A549 (cell line): ENCODE measurements at regions not wholly inside any gene's neighbourhood (a gene's known extent, or its start where the extent isn't known, plus 50 kb on each side); places are given as distances from the start of the nearest gene placed in this dataset.

Source experiments
- CEBPB ChIP-seq, 2 experiments: fragments of >200 bp in 1 of 2; sonication (Bioruptor Twin) in 1 of 2; formaldehyde crosslinking in 1 of 2; IDR thresholded peaks; 2 replicates each; pipeline ENCODE4 v1.6.1; 2012 to 2016
- E2F6 ChIP-seq: IDR thresholded peaks from 2 replicates; pipeline ENCODE4 v1.6.1; 2012; ENCODE audit warnings: low read depth, borderline replicate concordance
- HDAC2 ChIP-seq: fragments of 200-600 bp; sonication (generic); IDR thresholded peaks from 2 replicates; pipeline ENCODE4 v1.6.1; 2016
- KDM1A ChIP-seq: fragments of 200-600 bp; sonication (generic); IDR thresholded peaks from 2 replicates; pipeline ENCODE4 v1.6.1; 2016; ENCODE audit warnings: low read depth, mild to moderate bottlenecking
- MAFK ChIP-seq: fragments of 450-650 bp; IDR thresholded peaks from 2 replicates; pipeline ENCODE4 v1.6.1; 2014; ENCODE audit not compliant: partially characterized antibody
- NFE2L2 ChIP-seq: fragments of 150-350 bp; conservative IDR thresholded peaks from 2 replicates; pipeline ENCODE4 v1.6.1; 2014; ENCODE audit warnings: low read length
- POLR2A ChIP-seq: IDR thresholded peaks from 2 replicates; pipeline ENCODE4 v1.6.1; 2012; ENCODE audit warnings: mild to moderate bottlenecking, low read length
- TF ChIP-seq, protein P1 (sequence below): fragments of >200 bp; sonication (Bioruptor Twin); formaldehyde crosslinking; IDR thresholded peaks from 3 replicates; pipeline ENCODE4 v1.5.1; 2016

DNA sequence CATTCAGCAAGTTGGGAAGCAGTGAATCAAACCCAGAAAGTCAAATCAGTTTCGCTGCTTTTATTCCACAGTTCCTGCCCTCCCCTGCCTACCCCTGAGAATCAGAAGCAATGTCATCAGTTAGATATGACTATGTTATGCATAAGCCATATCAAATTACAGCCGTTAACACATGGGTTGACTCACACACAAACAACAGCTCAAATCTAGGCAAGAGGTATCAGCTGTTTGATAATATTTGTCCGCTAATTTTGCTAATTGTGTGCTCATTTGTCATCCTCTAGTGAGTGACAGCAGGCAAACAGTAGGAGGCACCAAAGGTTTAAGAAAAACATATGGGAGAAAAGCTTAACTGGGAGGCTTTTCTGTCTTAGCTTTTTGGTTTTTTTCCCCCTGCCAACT is 327.4 kb upstream of the CCL2 start:
- TF ChIP-seq E2F6 = no peak
- TF ChIP-seq POLR2A = no peak
- no peak for TF ChIP-seq CEBPB (IDR thresholded peaks at IDR 0.05)
- TF ChIP-seq, protein P1, sequence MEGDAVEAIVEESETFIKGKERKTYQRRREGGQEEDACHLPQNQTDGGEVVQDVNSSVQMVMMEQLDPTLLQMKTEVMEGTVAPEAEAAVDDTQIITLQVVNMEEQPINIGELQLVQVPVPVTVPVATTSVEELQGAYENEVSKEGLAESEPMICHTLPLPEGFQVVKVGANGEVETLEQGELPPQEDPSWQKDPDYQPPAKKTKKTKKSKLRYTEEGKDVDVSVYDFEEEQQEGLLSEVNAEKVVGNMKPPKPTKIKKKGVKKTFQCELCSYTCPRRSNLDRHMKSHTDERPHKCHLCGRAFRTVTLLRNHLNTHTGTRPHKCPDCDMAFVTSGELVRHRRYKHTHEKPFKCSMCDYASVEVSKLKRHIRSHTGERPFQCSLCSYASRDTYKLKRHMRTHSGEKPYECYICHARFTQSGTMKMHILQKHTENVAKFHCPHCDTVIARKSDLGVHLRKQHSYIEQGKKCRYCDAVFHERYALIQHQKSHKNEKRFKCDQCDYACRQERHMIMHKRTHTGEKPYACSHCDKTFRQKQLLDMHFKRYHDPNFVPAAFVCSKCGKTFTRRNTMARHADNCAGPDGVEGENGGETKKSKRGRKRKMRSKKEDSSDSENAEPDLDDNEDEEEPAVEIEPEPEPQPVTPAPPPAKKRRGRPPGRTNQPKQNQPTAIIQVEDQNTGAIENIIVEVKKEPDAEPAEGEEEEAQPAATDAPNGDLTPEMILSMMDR = no peak; the same call in 2 of the 3 replicates
- TF ChIP-seq MAFK = no peak
- no peak for TF ChIP-seq HDAC2
- no peak for TF ChIP-seq KDM1A
- no peak for TF ChIP-seq NFE2L2
